ENCODE measurements at regions not wholly inside any gene's neighbourhood (a gene's known extent, or its start where the extent isn't known, plus 50 kb on each side); places are given as distances from the start of the nearest gene placed in this dataset.
"Not testable (repeated sequence)": the region's sequence is repeated elsewhere in the genome, so short reads cannot be mapped to it uniquely, and the experiment has no call there.

- no peak for DNase-seq (ENCODE audit: low read depth)
Measured at GRCh38 chr22:25281675-25282345, 62.4 kb downstream of the CRYBB2 start.

DNA sequence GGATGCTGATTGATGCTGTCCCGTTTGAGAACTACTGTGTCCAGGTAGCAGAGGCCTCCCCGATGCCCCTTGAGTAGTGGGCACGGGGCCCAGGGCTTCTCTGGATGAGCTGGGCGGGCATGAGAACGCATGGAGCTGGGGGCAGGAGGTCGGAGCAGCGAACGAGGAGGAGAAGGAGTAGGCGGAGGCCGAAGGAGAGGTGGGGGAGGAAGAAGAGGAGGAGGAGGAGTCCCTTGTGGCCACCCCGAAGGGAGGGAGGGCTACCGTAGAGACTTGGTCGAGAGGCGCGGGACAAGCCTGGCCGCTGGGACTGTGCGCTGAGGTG lies 62.9 kb downstream of the CRYBB2 start:
- no peak for DNase-seq (ENCODE audit: low read depth)

DNA sequence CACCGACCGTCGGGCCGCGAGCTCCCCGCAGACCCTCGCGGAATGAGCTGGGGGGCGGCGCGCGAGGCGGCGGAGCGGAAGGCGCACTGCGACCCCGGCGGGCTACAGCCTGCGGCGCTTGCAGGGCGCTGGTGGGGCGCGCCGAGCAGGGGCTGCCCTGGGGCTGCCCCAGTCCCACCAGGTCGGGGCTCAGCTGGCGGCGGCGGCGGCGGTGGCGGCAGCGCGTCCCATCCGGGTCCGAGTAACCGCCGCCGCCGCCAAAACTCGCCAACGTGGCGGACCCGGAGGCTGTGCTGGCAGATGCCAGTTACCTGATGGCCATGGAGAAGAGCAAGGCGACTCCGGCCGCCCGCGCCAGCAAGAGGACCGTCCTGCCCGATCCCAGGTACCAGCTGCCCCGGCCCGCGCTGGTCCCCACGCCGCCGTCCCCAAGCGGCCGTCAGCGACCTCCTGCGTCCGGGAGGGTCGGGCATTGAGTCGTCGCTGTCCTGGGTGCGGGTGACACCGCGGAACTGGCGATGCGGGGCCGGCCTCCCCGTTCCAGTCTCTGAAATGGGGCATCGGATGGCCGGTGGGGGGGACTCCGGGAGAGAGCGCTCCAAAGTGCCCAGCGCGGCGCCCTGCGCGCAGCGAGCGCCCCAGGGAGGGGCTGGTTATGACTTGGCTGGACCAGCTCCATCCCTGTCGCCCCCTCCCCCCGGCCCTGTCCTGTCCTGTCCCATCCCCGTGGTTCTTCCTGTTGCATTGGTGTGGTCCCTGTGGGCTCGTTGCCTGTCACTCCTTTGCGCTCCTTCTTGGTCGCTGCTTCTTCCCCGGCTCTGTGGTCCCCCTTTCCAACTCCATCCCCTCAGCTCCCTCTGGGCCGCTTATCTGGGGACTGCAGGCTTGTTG lies 63.5 kb downstream of the CRYBB2 start:
- no peak for DNase-seq (ENCODE audit: low read depth)

- DNase-seq (ENCODE audit: low read depth) = not testable (repeated sequence)
Measured at GRCh38 chr22:25288481-25288880, 69.0 kb downstream of the CRYBB2 start.

GRCh38 chr22:25301912-25302311 lies 82.5 kb downstream of the CRYBB2 start:
- not testable (repeated sequence) for DNase-seq (ENCODE audit: low read depth)

- DNase-seq (ENCODE audit: low read depth) = not testable (repeated sequence)
Measured at GRCh38 chr22:25309586-25309985, 90.1 kb downstream of the CRYBB2 start.

GRCh38 chr22:25311924-25312323 lies 92.5 kb downstream of the CRYBB2 start:
- not testable (repeated sequence) for DNase-seq (ENCODE audit: low read depth)

GRCh38 chr22:25318081-25318823 lies 98.8 kb downstream of the CRYBB2 start:
- DNase-seq (ENCODE audit: low read depth) = no peak

- DNase-seq (ENCODE audit: low read depth) = no peak
Measured at GRCh38 chr22:25327018-25327755, 107.7 kb downstream of the CRYBB2 start.

GRCh38 chr22:25331050-25331449 lies 111.6 kb downstream of the CRYBB2 start:
- DNase-seq (ENCODE audit: low read depth) = no peak

DNA sequence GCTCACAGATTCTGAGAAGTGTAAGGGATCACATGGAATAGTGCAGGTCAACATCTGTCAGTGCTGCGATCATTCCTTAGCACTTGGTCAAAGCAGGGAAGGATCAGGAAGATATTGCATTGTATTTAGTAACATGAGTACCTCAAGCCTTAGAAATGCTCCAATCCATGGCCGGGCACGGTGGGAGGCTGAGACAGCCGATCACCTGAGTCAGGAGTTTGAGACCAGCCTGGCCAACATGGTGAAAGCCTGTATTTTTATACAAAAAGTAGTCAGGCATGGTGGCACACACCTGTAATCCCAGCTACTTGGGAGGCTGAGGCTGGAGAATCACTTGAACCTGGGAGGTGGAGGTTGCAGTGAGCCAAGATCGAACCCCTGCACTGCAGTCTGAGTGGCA lies 112.5 kb downstream of the CRYBB2 start:
- DNase-seq (ENCODE audit: low read depth) = not testable (repeated sequence)

DNA sequence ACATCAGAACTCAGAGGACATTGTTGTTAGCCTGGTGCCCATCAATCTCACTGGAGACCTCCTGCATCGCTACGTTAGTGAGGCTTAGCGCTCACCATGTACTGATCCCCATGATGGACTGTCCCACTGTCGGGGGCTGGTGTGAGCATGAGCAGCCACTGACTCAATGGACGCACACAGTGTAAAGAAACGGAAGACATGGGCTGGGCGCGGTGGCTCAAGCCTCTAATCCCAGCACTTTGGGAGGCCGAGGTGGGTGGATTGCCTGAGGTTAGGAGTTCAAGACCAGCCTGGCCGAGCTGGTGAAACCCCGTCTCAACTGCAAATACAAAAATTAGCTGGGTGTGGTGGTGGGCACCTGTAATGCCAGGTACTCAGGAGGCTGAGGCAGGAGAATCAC lies 112.9 kb downstream of the CRYBB2 start:
- no peak for DNase-seq (ENCODE audit: low read depth)

- peak; percentile 27 for DNase-seq (ENCODE audit: low read depth)
Measured at GRCh38 chr22:25334162-25334490, 114.7 kb downstream of the CRYBB2 start.

- not testable (repeated sequence) for DNase-seq (ENCODE audit: low read depth)
Measured at GRCh38 chr22:25334631-25335030, 115.2 kb downstream of the CRYBB2 start.

- not testable (repeated sequence) for DNase-seq (ENCODE audit: low read depth)
Measured at GRCh38 chr22:25335276-25335675, 115.8 kb downstream of the CRYBB2 start.

DNA sequence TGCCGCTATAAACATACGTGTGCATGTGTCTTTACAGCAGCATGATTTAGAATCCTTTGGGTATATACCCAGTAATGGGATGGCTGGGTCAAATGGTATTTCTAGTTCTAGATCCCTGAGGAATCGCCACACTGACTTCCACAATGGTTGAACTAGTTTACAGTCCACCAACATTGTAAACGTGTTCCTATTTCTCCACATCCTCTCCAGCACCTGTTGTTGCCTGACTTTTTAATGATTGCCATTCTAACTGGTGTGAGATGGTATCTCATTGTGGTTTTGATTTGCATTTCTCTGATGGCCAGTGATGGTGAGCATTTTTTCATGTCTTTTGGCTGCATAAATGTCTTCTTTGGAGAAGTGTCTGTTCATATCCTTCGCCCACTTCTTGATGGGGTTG lies 121.1 kb downstream of the CRYBB2 start:
- not testable (repeated sequence) for DNase-seq (ENCODE audit: low read depth)

DNA sequence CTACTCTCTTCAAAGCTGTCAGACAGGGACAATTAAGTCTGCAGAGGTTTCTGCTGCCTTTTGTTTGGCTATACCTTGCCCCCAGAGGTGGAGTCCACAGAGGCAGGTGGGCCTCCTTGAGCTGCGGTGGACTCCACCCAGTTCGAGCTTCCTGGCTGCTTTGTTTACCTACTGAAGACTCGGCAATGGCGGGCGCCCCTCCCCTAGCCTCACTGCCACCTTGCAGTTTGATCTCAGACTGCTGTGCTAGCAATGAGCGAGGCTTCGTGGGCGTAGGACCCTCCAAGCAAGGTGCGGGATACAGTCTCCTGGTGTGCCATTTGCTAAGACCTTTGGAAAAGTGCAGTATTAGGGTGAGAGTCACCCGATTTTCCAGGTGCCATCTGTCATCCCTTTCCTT lies 124.9 kb downstream of the CRYBB2 start:
- not testable (repeated sequence) for DNase-seq (ENCODE audit: low read depth)

DNA sequence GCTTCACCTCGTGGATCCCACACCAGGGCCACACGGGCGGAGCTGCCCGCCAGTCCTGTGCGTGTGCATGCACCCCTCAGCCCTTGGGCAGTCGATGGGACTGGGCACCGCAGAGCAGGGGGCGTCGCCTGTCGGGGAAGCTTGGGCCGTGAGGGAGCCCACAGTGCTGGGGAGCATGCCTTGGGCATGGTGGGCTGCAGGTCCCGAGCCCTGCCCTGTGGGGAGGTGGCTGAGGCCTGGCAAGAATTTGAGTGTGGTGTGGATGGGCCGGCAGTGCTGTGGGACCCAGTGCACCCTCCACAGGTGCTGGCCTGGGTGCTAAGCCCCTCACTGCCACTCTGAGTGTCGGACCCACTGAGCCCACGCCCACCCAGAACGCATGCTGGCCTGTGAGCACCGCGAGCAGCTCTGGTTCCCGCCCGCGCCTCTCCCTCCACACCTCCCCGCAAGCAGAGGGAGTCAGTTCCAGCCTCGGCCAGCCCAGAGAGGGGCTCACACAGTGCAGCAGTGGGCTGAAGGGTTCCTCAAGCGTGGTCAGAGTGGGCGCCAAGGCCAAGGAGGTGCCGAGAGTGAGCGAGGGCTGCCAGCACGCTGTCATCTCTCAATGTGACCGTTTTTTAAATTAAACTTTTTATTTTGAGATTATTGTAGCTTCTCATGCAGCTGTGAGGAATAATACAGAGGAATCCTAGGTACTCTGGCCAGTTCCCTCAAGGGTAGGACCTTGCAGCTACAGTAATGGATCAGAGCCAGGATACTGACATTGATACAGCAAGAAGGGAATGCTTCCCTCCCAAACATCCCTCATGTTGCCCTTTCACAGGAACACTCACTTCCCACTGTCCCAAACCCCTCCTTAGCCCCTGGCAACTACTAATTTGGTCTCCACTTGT lies 127.7 kb downstream of the CRYBB2 start:
- no peak for DNase-seq (ENCODE audit: low read depth)

GRCh38 chr22:25347752-25348102 lies 128.3 kb downstream of the CRYBB2 start:
- DNase-seq (ENCODE audit: low read depth) = no peak

- no peak for DNase-seq (ENCODE audit: low read depth)
Measured at GRCh38 chr22:25348391-25348790, 129.0 kb downstream of the CRYBB2 start.

DNA sequence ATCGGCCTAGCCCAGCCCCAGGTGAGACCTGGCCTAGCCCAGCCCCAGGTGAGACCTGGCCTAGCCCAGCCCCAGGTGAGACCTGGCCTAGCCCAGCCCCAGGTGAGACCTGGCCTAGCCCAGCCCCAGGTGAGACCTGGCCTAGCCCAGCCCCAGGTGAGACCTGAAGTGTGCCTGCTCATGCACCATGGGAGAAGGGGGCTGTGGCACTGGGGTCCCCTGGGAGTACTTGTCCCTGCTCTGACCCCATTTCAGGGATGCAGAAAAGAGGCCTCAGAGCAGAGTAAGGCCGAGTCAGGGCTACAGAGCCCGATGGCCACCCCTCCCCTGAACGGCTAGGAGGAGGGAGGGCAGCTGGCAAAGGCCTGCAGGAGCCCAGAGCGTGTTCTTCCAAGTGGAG lies 129.6 kb downstream of the CRYBB2 start:
- not testable (repeated sequence) for DNase-seq (ENCODE audit: low read depth)

Measured in M059J (cell line).